ENCODE measurements at regions not wholly inside any gene's neighbourhood (a gene's known extent, or its start where the extent isn't known, plus 50 kb on each side); places are given as distances from the start of the nearest gene placed in this dataset.
A peak's percentile ranks its signal among the peaks of the same experiment; 100 is the strongest.

DNA sequence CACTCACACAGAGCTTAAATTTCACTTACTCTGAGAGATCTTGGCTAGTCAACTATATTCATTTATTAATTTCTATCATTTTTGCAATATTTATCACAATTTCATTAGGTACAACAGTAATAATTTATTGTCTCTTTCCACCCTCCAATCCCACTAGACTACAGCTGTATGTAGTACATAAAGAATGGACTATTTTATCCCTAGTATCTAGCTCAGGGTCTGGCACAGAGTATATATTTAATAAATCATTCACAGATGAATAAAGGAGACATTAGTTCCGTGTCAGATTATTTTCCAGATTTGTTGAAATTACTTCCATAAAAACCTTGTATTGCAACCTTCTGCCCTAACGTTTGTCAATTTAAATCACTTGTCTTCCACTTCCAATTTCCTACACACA is 1781.1 kb upstream of the SEL1L start:
- Histone ChIP-seq H3K4me3 (no peak overlapping the region), H3K27ac (no peak overlapping the region), H3K9me3 (no peaks in the 10 kb centered on the region), H3K27me3 (no peaks in the 10 kb centered on the region), H3K4me1 (no peaks in the 10 kb centered on the region), H3K36me3 (no peaks in the 10 kb centered on the region)
- 73 to 78% methylated on average over 2 of the region's 2 CpGs for WGBS, 2 donors
- intact Hi-C loops (cut with DNase I), result no loop called here
- no peak for TF ChIP-seq EP300 (IDR thresholded peaks at IDR 0.05)
- no peak for TF ChIP-seq POLR2AphosphoS5 (IDR thresholded peaks at IDR 0.05)
- TF ChIP-seq POLR2A (IDR thresholded peaks at IDR 0.05), result no peak
- no peak for TF ChIP-seq CTCF (IDR thresholded peaks at IDR 0.05)
- DNase-seq, result no peak

DNA sequence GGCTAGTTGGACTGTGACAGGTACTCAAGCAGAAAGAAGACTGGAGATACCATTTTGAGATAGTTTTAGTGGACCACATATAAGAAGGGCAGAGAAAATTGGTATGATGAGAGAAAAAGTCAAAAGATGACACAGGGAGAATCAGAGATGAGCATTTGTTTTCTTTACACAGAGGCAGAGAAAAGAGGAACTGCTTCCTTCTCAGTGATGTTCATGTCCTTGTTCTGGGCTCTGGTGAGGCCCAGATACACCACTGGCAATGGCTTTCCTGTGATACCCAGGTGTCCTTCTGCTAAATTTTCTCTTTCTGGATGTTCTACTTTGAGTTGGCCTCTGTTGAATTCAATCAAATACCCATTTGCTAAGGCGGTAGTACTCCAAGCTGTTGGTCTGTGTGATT is 1782.7 kb upstream of the SEL1L start:
- Histone ChIP-seq H3K9me3 (no peaks in the 10 kb centered on the region), H3K4me1 (no peaks in the 10 kb centered on the region), H3K4me3 (no peak overlapping the region), H3K36me3 (no peaks in the 10 kb centered on the region), H3K27me3 (no peaks in the 10 kb centered on the region), H3K27ac (no peak overlapping the region)
- DNase-seq, result no peak
- WGBS, 2 donors, result 88 to 91% methylated on average over 1 of the region's 1 CpG
- intact Hi-C loops (cut with DNase I), result no loop called here
- TF ChIP-seq EP300 (IDR thresholded peaks at IDR 0.05), result no peak
- no peak for TF ChIP-seq POLR2A (IDR thresholded peaks at IDR 0.05)
- TF ChIP-seq POLR2AphosphoS5 (IDR thresholded peaks at IDR 0.05), result no peak
- no peak for TF ChIP-seq CTCF (IDR thresholded peaks at IDR 0.05)

GRCh38 chr14:83320837-83321236 is 1787.2 kb upstream of the SEL1L start:
- TF ChIP-seq EP300 (IDR thresholded peaks at IDR 0.05) (no peak), POLR2AphosphoS5 (IDR thresholded peaks at IDR 0.05) (no peak), POLR2A (IDR thresholded peaks at IDR 0.05) (no peak), CTCF (IDR thresholded peaks at IDR 0.05) (no peak)
- Histone ChIP-seq H3K27ac (no peak overlapping the region), H3K4me3 (no peak overlapping the region), H3K36me3 (no peaks in the 10 kb centered on the region), H3K9me3 (no peaks in the 10 kb centered on the region), H3K27me3 (no peaks in the 10 kb centered on the region), H3K4me1 (no peaks in the 10 kb centered on the region)
- WGBS, 2 donors, result 77 to 86% methylated on average over 2 of the region's 2 CpGs
- DNase-seq, result no peak
- intact Hi-C loops (cut with DNase I), result no loop called here

- TF ChIP-seq CTCF (IDR thresholded peaks at IDR 0.05) (no peak), POLR2AphosphoS5 (IDR thresholded peaks at IDR 0.05) (no peak), POLR2A (IDR thresholded peaks at IDR 0.05) (no peak), EP300 (IDR thresholded peaks at IDR 0.05) (no peak)
Observed at GRCh38 chr14:83331513-83331912, 1797.9 kb upstream of the SEL1L start.

DNA sequence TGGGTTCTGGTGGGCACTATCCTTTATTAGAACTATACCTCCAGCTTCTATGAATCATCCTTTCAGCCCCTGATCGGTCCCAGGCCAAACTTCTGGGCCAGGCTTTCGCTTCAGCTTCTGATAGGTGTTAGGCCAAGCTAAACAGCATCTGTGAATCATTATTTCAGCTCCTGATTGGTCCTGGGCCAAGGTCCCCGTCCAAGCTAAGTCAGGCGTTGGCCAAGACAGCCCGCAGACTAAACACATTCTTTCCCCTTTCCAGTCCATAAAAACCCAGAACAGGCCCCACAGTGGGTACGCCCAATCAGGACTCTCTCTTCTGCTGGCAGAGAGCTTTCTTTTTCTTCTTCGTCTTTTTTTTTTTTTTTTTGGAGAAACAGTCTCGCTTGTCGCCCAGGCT is 1808.9 kb upstream of the SEL1L start:
- intact Hi-C loops (cut with DNase I), result no loop called here
- H3K4me1 ChIP-seq, result no peaks in the 10 kb centered on the region
- DNase-seq, result peak; percentile 53
- H3K9me3 ChIP-seq, result peaks cover 0 to 3% (median 0%) of the 10 kb centered on the region in 4 donors
- no peak overlapping the region for H3K27ac ChIP-seq
- 80 to 83% methylated on average over 9 of the region's 9 CpGs for WGBS, 2 donors
- TF ChIP-seq POLR2A (IDR thresholded peaks at IDR 0.05) (no peak), EP300 (IDR thresholded peaks at IDR 0.05) (no peak), POLR2AphosphoS5 (IDR thresholded peaks at IDR 0.05) (no peak), CTCF (IDR thresholded peaks at IDR 0.05) (no peak)
- H3K4me3 ChIP-seq, result no peak overlapping the region
- H3K36me3 ChIP-seq, result no peaks in the 10 kb centered on the region
- H3K27me3 ChIP-seq, result no peaks in the 10 kb centered on the region

More at GRCh38 chr14:83331513-83331912, 1797.9 kb upstream of the SEL1L start:
- no peak for DNase-seq
- H3K36me3 ChIP-seq, result no peaks in the 10 kb centered on the region
- intact Hi-C loops (cut with DNase I), result no loop called here
- H3K4me1 ChIP-seq, result no peaks in the 10 kb centered on the region
- H3K4me3 ChIP-seq, result no peak overlapping the region
- H3K9me3 ChIP-seq, result no peaks in the 10 kb centered on the region
- 93 to 95% methylated on average over 2 of the region's 2 CpGs for WGBS, 2 donors
- H3K27me3 ChIP-seq, result no peaks in the 10 kb centered on the region
- no peak overlapping the region for H3K27ac ChIP-seq

All from sigmoid colon (tissue), 6 donors.